ENCODE measurements at regions not wholly inside any gene's neighbourhood (a gene's known extent, or its start where the extent isn't known, plus 50 kb on each side); places are given as distances from the start of the nearest gene placed in this dataset.
A peak's percentile ranks its signal among the peaks of the same experiment; 100 is the strongest.
"Not testable (repeated sequence)": the region's sequence is repeated elsewhere in the genome, so short reads cannot be mapped to it uniquely, and the experiment has no call there.

- DNase-seq: no peak
These were observed 98.3 kb upstream of the OTOS start for GRCh38 chr2:240238786-240239185.

GRCh38 chr2:240239325-240239724, 98.9 kb upstream of the OTOS start:
- DNase-seq: no peak

DNA sequence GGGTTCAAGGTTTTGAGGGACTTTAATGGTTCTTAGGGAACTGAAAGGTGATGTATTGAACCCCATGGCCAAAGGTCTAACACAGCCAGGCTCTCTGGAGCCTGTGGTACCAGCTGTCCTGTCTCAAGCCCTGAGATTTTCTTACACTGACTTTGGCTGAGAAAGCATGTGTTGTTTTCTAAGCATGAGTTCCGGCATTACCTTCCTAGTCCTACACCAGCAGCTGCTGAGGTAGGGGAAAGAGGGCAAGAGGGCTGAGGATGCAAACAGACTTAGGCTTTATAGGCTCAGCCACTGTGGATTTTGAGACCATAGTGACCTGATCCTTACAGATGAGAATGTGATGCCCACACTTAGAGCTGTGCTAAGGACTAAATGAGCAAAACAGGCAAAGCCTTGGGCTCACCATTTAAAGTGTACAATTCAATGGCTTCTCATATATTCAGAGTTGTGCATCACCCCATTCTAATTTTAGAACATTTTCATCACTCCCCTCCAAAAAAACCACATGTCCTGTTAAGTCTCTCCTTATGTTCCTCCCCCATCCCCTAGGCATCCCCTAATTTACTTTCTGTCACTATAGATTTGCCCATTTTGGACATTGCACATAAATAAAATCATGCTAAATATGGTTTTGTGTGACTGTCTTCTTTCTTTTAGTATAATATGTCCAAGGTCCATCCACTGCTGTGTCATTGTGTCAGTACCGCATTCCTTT, 99.7 kb upstream of the OTOS start:
- DNase-seq: no peak

DNA sequence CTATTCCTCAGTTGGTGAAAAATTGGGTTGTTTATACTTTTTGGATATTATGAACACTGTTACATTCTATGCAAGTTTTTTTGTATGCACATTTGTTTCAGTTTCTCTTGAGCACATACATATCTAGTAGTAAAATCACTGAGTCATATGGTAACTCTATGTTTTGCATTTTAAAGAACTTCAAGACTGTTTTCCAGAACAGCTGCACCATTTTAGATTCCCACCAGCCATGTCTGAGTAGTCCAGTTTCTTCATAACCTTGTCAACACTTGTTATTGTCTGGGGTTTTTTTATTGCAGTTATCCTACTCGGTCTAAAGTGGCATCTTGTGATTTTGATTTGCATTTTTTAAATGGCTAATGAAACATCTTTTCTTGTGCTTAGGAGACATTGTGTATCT, 100.3 kb upstream of the OTOS start:
- DNase-seq: no peak

GRCh38 chr2:240241572-240241971, 101.1 kb upstream of the OTOS start:
- no peak for DNase-seq

- not testable (repeated sequence) for DNase-seq
These were observed 102.6 kb upstream of the OTOS start for GRCh38 chr2:240243049-240243448.

DNA sequence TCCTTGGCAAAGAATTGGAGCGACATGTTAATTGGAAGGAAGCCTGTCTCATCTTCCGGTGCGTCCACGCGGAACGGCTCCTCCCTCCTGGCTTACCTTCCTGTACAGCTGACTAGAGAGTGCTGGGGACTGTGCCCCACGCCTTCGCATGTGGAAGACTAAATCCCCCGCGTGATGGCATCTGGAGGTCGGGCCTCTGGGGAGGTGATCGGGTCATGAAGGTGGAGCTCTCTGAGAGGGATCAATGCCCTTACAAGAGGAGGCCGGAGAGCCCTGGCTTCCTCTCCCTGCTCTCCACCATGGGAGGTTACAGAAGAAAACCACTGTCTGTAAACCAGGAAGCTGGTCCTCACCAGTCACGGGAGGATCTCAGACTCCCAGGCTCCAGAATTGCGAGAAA, 104.1 kb upstream of the OTOS start:
- DNase-seq: no peak

GRCh38 chr2:240245184-240245583, 104.7 kb upstream of the OTOS start:
- DNase-seq: no peak

- DNase-seq: no peak
These were observed 105.2 kb upstream of the OTOS start for GRCh38 chr2:240245706-240246105.

GRCh38 chr2:240246173-240246820, 105.8 kb upstream of the OTOS start:
- DNase-seq: no peak

- DNase-seq: no peak
These were observed 106.9 kb upstream of the OTOS start for GRCh38 chr2:240247241-240247867.

DNA sequence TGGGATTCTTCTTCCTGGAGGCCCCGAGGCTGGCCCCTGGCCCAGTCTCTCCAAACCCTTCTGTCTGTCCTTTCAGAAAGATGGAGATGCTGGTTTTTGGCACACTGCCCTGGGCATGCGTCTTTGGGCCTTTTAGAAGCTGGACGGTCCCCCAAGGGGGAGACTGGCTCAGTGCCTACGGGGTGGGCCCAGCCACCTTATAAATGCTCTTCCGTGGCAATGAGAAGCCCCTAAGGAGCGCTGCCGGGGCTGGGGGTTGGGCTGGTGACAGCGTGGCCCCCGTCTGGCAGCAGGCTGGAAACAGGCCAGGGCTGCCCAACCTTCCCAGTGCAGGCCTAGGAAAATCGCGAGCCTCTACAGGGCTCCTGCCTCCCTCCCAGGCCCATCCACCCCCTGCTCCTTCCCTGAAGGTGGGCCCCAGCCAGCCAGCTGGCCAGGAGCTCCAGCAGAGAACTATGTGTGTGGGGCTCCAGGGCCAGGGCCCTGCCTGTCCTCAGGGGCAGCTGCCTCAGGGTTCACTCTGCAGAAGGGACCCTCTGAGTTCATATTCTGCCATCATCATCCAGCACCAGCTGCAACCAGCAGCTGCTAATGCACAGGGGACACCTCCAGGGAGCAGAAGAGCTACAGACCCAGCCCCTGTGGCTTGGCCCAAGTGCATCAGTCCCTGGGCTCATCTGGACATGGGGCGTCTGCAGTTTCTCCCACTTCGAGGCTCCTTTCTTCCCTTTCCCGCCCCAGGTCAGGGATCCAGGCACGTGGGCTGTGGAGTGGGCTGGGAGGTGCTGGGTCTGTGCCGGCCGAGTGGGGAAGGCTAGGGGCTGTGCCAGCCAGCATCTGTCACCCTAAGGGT, 107.6 kb upstream of the OTOS start:
- peak in 3 of 56 donors; percentile 32 to 88 (median 34) for DNase-seq

DNA sequence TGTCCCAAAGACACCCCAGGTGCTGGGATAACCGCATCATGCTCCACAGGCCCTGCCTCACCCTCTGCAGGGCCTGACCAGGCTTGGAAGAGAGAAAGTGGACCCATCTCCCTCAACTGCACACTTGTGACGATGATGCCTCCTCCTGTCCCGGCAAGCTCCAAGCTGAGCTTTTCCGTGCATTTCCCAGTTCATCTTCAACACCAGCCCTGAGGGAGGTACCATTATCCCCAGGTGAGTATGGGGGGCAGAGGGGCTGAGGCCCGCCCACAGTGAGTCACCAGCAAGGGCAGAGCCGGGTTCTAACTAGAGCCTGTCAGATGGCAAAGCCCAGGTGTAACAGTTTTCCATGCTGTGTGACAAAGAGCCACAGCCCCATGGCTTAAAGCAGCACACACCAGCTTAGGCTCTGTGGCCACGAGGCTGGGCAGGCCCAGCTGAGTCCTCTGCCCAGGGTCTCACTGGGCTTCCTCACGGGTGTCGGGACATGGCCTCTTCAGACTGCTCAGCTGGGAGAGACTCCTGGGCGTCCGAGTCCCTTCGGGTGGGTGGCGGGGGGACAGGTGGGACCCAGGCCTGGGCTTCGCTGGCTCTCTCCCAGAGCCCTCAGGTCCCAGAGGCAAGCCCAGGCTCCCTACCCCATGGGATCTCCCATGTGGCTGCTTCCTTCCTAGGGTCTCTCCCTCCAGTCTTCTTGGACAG, 108.4 kb upstream of the OTOS start:
- DNase-seq: no peak

GRCh38 chr2:240249423-240250149, 109.1 kb upstream of the OTOS start:
- DNase-seq: peak in 31 of 56 donors; percentile 29 to 82 (median 58)

- DNase-seq: no peak
These were observed 109.9 kb upstream of the OTOS start for GRCh38 chr2:240250150-240250984.

GRCh38 chr2:240250985-240251847, 110.8 kb upstream of the OTOS start:
- peak in 54 of 56 donors; percentile 59 to 99 (median 86) for DNase-seq

GRCh38 chr2:240251848-240252190, 111.4 kb upstream of the OTOS start:
- DNase-seq: no peak

GRCh38 chr2:240252191-240252871, 111.9 kb upstream of the OTOS start:
- DNase-seq: peak in 2 of 56 donors; percentile 53 to 62
